ENCODE measurements at regions not wholly inside any gene's neighbourhood (a gene's known extent, or its start where the extent isn't known, plus 50 kb on each side); places are given as distances from the start of the nearest gene placed in this dataset.

- no peak overlapping the region for H3K4me3 ChIP-seq (ENCODE audit: low read depth, low read length)
- no peak for TF ChIP-seq CTCF (IDR thresholded peaks at IDR 0.05; ENCODE audit: borderline replicate concordance, insufficient read depth, low read depth, low read length)
Observed at GRCh38 chr3:99330281-99330680, 308.1 kb upstream of the COL8A1 start.

- no peak for TF ChIP-seq CTCF (IDR thresholded peaks at IDR 0.05; ENCODE audit: borderline replicate concordance, insufficient read depth, low read depth, low read length)
Observed at GRCh38 chr3:99325402-99325801, 313.0 kb upstream of the COL8A1 start.

DNA sequence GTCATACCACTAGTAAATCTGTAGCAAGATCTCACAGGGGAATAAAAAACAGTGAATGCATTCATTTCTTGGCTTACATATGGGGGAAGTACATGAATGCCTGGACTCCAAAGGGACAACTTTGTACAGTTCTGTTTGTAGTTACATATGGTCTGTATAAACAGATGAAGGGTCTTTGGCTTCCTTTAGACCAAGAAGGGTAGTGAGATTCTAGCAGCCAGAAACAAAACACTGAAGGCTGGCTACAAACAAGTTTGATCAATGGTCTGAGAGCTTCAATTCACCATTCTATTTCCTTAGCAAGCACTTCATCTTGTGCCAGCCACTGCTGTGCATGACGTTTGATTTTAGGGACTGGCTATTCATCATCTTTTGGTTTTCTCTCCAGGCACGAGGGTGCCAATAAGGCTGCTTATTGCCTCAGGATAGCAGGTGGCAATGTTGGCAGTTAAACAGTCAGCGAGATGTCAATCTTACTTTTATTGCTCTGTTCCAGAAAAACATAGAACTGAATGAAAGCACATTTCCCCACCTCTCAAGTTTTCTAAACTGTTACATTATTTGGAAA is 313.7 kb upstream of the COL8A1 start:
- TF ChIP-seq CTCF (IDR thresholded peaks at IDR 0.05; ENCODE audit: borderline replicate concordance, insufficient read depth, low read depth, low read length), result no peak

More at GRCh38 chr3:99325402-99325801, 313.0 kb upstream of the COL8A1 start:
- no peak overlapping the region for H3K4me3 ChIP-seq (ENCODE audit: low read depth, low read length)

GRCh38 chr3:99323940-99324339 is 314.5 kb upstream of the COL8A1 start:
- TF ChIP-seq CTCF (IDR thresholded peaks at IDR 0.05; ENCODE audit: borderline replicate concordance, insufficient read depth, low read depth, low read length), result no peak
- H3K4me3 ChIP-seq (ENCODE audit: low read depth, low read length), result no peak overlapping the region

More for the DNA sequence above, 313.7 kb upstream of the COL8A1 start:
- no peak overlapping the region for H3K4me3 ChIP-seq (ENCODE audit: low read depth, low read length)

GRCh38 chr3:99322551-99322950 is 315.8 kb upstream of the COL8A1 start:
- no peak overlapping the region for H3K4me3 ChIP-seq (ENCODE audit: low read depth, low read length)
- TF ChIP-seq CTCF (IDR thresholded peaks at IDR 0.05; ENCODE audit: borderline replicate concordance, insufficient read depth, low read depth, low read length), result no peak

DNA sequence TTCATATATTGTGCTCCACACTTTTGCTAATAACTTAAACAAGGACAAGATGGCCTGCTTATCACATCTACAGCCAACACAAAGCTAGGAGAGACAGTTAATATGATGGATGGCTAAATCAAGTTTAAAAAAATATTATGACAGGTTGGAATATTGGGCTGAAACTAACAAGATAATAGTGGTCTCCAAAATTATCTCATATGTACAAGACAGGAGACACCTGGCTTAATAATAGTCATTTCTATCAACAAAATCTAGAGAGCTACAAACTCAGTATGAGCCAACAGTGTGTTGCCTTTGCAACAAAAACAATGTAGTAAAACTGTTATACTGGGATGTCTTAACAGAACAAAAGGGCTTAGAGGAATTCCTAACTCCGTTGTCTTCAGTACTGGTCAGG is 317.1 kb upstream of the COL8A1 start:
- no peak for TF ChIP-seq CTCF (IDR thresholded peaks at IDR 0.05; ENCODE audit: borderline replicate concordance, insufficient read depth, low read depth, low read length)
- H3K4me3 ChIP-seq (ENCODE audit: low read depth, low read length), result no peak overlapping the region

GRCh38 chr3:99319961-99320360 is 318.4 kb upstream of the COL8A1 start:
- TF ChIP-seq CTCF (IDR thresholded peaks at IDR 0.05; ENCODE audit: borderline replicate concordance, insufficient read depth, low read depth, low read length), result no peak
- no peak overlapping the region for H3K4me3 ChIP-seq (ENCODE audit: low read depth, low read length)

All from GM12875 (cell line).